WTC11 (cell line): ENCODE measurements at regions not wholly inside any gene's neighbourhood (a gene's known extent, or its start where the extent isn't known, plus 50 kb on each side); places are given as distances from the start of the nearest gene placed in this dataset.

Experiments used
- ATAC-seq: fragments of 200-7000 bp; cut with Tn5 transposase; 2 replicates; pipeline ENCODE4 v1.10.0; 2021; ENCODE audit warnings: mild to moderate bottlenecking, moderate library complexity
- CTCF ChIA-PET: fragments of 300-600 bp; sonication (Branson Sonifier 250); formaldehyde crosslinking; loops from one replicate; lab custom pipeline; 2021; ENCODE audit warnings: antibody characterized with exemption; lab: Charles Lee
- POLR2A ChIA-PET: fragments of 350-600 bp; sonication (Branson Sonifier 250); formaldehyde crosslinking; loops from one replicate; lab custom pipeline; 2021; ENCODE audit warnings: antibody characterized with exemption; lab: Charles Lee
- DNase-seq: peaks from one replicate; pipeline ENCODE4 v3.0.0; 2021; ENCODE audit warnings: low spot score
- H3K27ac Mint-ChIP-seq: 2 replicates; pipeline ENCODE4 v1.8.0; 2021; ENCODE audit warnings: mixed read lengths
- H3K27me3 Mint-ChIP-seq: 2 replicates; pipeline ENCODE4 v1.8.0; 2021; ENCODE audit warnings: low read depth, mild to moderate bottlenecking, moderate library complexity, mixed read lengths
- H3K36me3 Mint-ChIP-seq: 2 replicates; pipeline ENCODE4 v1.8.0; 2021; ENCODE audit warnings: mixed read lengths
- H3K4me1 Mint-ChIP-seq: 2 replicates; pipeline ENCODE4 v1.8.0; 2022; ENCODE audit warnings: mixed read lengths
- H3K4me3 Mint-ChIP-seq: 2 replicates; pipeline ENCODE4 v1.8.0; 2021; ENCODE audit warnings: mild to moderate bottlenecking, moderate library complexity, mixed read lengths
- H3K9me3 Mint-ChIP-seq: 2 replicates; pipeline ENCODE4 v1.8.0; 2021; ENCODE audit warnings: mixed read lengths
- CREB1 ChIP-seq: sonication (generic); formaldehyde crosslinking; IDR thresholded peaks from 2 replicates; pipeline ENCODE4 v1.8.0; 2023; ENCODE audit warnings: mild to moderate bottlenecking, missing genetic modification reagents
- EMX1 ChIP-seq: fragments of 250-450 bp; sonication (Bioruptor Pico); IDR thresholded peaks from 2 replicates; pipeline ENCODE4 v1.8.0; 2021; ENCODE audit warnings: mild to moderate bottlenecking
- ESRRA ChIP-seq: sonication (generic); formaldehyde crosslinking; IDR thresholded peaks from 2 replicates; pipeline ENCODE4 v1.8.1; 2022; ENCODE audit warnings: mild to moderate bottlenecking, missing genetic modification reagents, borderline replicate concordance
- FOXJ3 ChIP-seq: sonication (generic); formaldehyde crosslinking; IDR thresholded peaks from 2 replicates; pipeline ENCODE4 v1.9.0; 2021; ENCODE audit warnings: missing genetic modification reagents, mild to moderate bottlenecking, borderline replicate concordance
- PRDM15 ChIP-seq: sonication (generic); formaldehyde crosslinking; IDR thresholded peaks from 2 replicates; pipeline ENCODE4 v1.8.0; 2022; ENCODE audit warnings: missing genetic modification reagents
- PRRX2 ChIP-seq: fragments of 250-450 bp; sonication (Bioruptor Pico); IDR thresholded peaks from 2 replicates; pipeline ENCODE4 v1.8.0; 2021; ENCODE audit warnings: mild to moderate bottlenecking
- SMAD3 ChIP-seq: sonication (generic); formaldehyde crosslinking; IDR thresholded peaks from 2 replicates; pipeline ENCODE4 v1.8.0; 2022; ENCODE audit warnings: missing genetic modification reagents, mild to moderate bottlenecking, borderline replicate concordance
- SP1 ChIP-seq: sonication (generic); formaldehyde crosslinking; conservative IDR thresholded peaks from 2 replicates; pipeline ENCODE4 v1.8.1; 2022; ENCODE audit warnings: missing genetic modification reagents
- ZNF121 ChIP-seq: sonication (generic); formaldehyde crosslinking; IDR thresholded peaks from 2 replicates; pipeline ENCODE4 v1.8.0; 2023; ENCODE audit warnings: missing genetic modification reagents
- ZNF219 ChIP-seq: sonication (generic); formaldehyde crosslinking; IDR thresholded peaks from 2 replicates; pipeline ENCODE4 v1.8.0; 2023; ENCODE audit warnings: missing genetic modification reagents, mild to moderate bottlenecking, borderline replicate concordance
- ZNF263 ChIP-seq: sonication (generic); formaldehyde crosslinking; IDR thresholded peaks from 2 replicates; pipeline ENCODE4 v1.8.1; 2022; ENCODE audit warnings: low read depth, mild to moderate bottlenecking, moderate library complexity, missing genetic modification reagents
- ZNF396 ChIP-seq: fragments of 250-450 bp; sonication (Bioruptor Pico); IDR thresholded peaks from 2 replicates; pipeline ENCODE4 v1.8.0; 2021; ENCODE audit warnings: mild to moderate bottlenecking, moderate library complexity, borderline replicate concordance
- ZNF423 ChIP-seq: fragments of 250-450 bp; sonication (Bioruptor Pico); IDR thresholded peaks from 2 replicates; pipeline ENCODE4 v2.1.2; 2022; ENCODE audit warnings: mild to moderate bottlenecking, moderate library complexity
- ZNF532 ChIP-seq: fragments of 250-450 bp; sonication (Bioruptor Pico); IDR thresholded peaks from 2 replicates; pipeline ENCODE4 v1.9.0; 2021; ENCODE audit warnings: mild to moderate bottlenecking, borderline replicate concordance
- TF ChIP-seq, protein P1 (sequence below): sonication (generic); formaldehyde crosslinking; IDR thresholded peaks from 2 replicates; pipeline ENCODE4 v1.8.1; 2023; ENCODE audit warnings: mild to moderate bottlenecking, missing genetic modification reagents
- TF ChIP-seq, protein P2 (sequence below): fragments of 250-450 bp; sonication (Bioruptor Pico); IDR thresholded peaks from 2 replicates; pipeline ENCODE4 v1.9.0; 2021; ENCODE audit warnings: moderate library complexity, mild to moderate bottlenecking, inconsistent platforms, borderline replicate concordance

- TF ChIP-seq ZNF532 (CRISPR knock-in tag) = no peak
- no peak for TF ChIP-seq SP1 (CRISPR knock-in tag)
- TF ChIP-seq ESRRA = no peak
- no peak for TF ChIP-seq ZNF263
- TF ChIP-seq, protein P1, sequence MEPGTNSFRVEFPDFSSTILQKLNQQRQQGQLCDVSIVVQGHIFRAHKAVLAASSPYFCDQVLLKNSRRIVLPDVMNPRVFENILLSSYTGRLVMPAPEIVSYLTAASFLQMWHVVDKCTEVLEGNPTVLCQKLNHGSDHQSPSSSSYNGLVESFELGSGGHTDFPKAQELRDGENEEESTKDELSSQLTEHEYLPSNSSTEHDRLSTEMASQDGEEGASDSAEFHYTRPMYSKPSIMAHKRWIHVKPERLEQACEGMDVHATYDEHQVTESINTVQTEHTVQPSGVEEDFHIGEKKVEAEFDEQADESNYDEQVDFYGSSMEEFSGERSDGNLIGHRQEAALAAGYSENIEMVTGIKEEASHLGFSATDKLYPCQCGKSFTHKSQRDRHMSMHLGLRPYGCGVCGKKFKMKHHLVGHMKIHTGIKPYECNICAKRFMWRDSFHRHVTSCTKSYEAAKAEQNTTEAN (CRISPR knock-in tag) = no peak
- TF ChIP-seq SMAD3 (CRISPR knock-in tag) = no peak
- no peak for TF ChIP-seq FOXJ3
Observed at GRCh38 chr2:47657886-47658489, 87.2 kb upstream of the KCNK12 start (continued).

DNA sequence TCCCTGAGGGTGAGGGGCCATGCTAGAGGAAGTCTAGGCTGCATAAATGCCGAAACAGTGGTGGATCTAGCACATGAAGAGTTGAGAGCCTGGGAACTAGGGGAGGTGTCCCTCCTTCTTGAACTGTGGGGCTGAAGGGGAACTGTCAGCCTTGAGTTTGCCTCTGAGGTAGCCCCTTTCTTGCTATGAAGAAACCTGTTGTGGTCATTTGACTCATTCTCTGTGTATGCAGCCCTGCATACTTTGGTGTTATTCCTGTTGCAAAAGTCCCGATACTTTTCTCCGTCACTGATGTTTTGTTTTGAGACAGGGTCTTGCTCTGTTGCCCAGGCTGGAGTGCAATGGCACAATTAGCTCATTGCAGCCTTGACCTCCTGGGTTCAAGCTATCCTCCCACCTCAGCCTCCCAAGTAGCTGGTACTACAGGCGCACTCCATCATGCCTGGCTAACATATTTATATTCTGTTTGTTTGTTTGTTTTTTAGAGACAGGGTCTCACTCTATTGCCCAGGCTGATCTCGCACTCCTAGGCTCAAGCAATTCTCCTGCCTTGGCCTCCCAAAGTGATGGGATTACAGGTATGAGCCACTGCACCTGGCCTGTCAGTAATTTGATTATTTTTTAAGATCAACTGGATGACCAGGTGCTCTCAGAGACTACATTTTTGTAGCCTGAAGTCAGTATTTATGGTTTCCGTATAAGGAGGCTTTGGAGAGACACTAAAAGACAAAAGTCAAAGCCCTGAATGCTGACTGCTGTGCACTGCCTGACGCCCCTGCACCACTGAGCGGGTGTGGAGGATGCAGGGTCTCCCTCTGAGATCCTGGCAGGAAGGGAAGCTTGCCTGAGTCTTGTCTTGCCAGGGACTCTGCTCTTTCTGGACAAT is 86.2 kb upstream of the KCNK12 start:
- POLR2A ChIA-PET = interaction anchor here (0.5 kb wide), 1 partner anchor 140 kb away, joined by 3 read pairs; no protein-coding TSS in a partner anchor
- peaks cover 45% of the 10 kb centered on the region for H3K4me1 Mint-ChIP-seq
- CTCF ChIA-PET = interaction anchor here (3.3 kb wide), 1 partner anchor 110 kb away, joined by 58 read pairs; no protein-coding TSS in a partner anchor
- H3K4me3 Mint-ChIP-seq = no peak overlapping the region
- no peaks in the 10 kb centered on the region for H3K36me3 Mint-ChIP-seq
- H3K27me3 Mint-ChIP-seq = peaks cover 4% of the 10 kb centered on the region; the same call in 1 of the 2 replicates
- no peak for DNase-seq
- no peak for ATAC-seq
- peak overlapping the region; percentile 52; the same call in 1 of the 2 replicates for H3K27ac Mint-ChIP-seq
- no peaks in the 10 kb centered on the region for H3K9me3 Mint-ChIP-seq
- TF ChIP-seq CREB1 (CRISPR knock-in tag) (no peak), ESRRA (no peak), ZNF219 (CRISPR knock-in tag) (no peak), ZNF396 (CRISPR knock-in tag) (no peak), ZNF121 (CRISPR knock-in tag) (peak; percentile 88)
- TF ChIP-seq, protein P2, sequence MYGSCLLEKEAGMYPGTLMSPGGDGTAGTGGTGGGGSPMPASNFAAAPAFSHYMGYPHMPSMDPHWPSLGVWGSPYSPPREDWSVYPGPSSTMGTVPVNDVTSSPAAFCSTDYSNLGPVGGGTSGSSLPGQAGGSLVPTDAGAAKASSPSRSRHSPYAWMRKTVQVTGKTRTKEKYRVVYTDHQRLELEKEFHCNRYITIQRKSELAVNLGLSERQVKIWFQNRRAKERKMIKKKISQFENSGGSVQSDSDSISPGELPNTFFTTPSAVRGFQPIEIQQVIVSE = no peak

DNA sequence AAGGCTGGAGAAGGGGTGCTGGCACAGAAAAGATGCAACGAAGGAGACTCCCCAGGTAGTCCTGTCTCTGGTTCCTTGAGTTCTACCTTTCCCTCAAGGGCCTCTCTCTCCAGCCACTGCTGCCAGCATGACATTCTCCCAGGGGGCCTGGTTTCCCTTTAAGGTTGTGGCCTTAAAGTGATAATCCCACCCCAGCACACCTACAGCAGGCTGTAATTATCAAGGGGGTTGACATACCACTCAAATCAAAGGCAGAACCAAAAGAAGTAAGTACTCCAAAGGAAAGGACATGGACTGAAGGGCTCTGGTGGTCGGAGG is 84.7 kb upstream of the KCNK12 start:
- Mint-ChIP-seq H3K36me3 (no peaks in the 10 kb centered on the region), H3K9me3 (no peaks in the 10 kb centered on the region), H3K27ac (no peak overlapping the region; the same call in 1 of the 2 replicates), H3K4me1 (peaks cover 49% of the 10 kb centered on the region), H3K4me3 (no peak overlapping the region), H3K27me3 (peaks cover 4% of the 10 kb centered on the region; the same call in 1 of the 2 replicates)
- TF ChIP-seq PRRX2 (CRISPR knock-in tag) = 0 out of 2 replicates have a peak, but pooled peaks have one; percentile 49
- 0 out of 2 replicates have a peak, but pooled peaks have one; percentile 80 for TF ChIP-seq EMX1 (CRISPR knock-in tag)
- 0 out of 2 replicates have a peak, but pooled peaks have one; percentile 52 for TF ChIP-seq ZNF532 (CRISPR knock-in tag)
- TF ChIP-seq SP1 (CRISPR knock-in tag) = no peak
- TF ChIP-seq PRDM15 = no peak
- peak; percentile 75 for TF ChIP-seq ZNF423 (CRISPR knock-in tag)
- ChIA-PET CTCF (interaction anchor here (0.9 to 3.3 kb wide), 8 partner anchors 10 to 144 kb away, joined by 3 to 58 read pairs (median 16); no protein-coding TSS in a partner anchor), POLR2A (no interaction called here)
- ATAC-seq = no peak
- DNase-seq = no peak
